ENCODE measurements at regions not wholly inside any gene's neighbourhood (a gene's known extent, or its start where the extent isn't known, plus 50 kb on each side); places are given as distances from the start of the nearest gene placed in this dataset.
"Not testable (repeated sequence)": the region's sequence is repeated elsewhere in the genome, so short reads cannot be mapped to it uniquely, and the experiment has no call there.

DNA sequence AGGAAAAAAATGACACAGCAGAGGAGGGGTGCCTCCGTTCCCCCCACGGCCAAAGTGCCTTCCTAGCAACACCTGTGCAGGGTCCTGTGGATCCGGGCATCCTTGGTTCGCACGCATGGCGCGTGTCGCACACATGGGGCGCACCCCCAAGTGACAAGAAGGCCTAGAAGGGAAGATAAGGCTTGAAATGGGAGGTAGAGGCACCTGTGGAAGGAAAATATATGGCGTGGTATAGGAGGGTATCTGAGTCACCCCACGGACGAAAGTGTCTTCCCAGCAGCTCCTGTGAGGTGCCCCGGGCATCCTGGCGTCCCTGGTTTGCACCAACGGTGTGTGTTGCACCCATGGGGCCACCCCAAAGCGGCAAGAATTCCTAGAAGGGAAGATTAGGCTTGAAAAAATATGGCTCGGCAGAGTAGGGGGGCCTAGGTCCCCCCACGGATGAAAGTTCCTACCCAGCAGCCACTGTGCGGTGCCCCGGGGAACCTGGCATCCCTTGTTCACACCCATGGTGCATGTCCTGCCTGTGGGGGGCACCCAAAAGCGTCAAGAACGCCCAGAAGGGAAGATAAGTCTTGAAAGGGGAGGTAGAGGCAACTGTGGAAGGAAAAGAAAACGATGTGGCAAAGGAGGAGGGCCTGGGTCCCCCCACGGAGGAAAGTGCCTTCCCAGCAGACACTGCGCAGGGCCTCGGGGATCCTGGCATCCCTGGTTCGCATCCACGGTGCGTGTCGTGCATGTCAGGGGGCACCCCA, 280.0 kb downstream of the ALG10 start:
- TF ChIP-seq, protein P1, sequence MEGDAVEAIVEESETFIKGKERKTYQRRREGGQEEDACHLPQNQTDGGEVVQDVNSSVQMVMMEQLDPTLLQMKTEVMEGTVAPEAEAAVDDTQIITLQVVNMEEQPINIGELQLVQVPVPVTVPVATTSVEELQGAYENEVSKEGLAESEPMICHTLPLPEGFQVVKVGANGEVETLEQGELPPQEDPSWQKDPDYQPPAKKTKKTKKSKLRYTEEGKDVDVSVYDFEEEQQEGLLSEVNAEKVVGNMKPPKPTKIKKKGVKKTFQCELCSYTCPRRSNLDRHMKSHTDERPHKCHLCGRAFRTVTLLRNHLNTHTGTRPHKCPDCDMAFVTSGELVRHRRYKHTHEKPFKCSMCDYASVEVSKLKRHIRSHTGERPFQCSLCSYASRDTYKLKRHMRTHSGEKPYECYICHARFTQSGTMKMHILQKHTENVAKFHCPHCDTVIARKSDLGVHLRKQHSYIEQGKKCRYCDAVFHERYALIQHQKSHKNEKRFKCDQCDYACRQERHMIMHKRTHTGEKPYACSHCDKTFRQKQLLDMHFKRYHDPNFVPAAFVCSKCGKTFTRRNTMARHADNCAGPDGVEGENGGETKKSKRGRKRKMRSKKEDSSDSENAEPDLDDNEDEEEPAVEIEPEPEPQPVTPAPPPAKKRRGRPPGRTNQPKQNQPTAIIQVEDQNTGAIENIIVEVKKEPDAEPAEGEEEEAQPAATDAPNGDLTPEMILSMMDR (IDR thresholded peaks at IDR 0.05; ENCODE audit: low read depth, low read length), result no peak

DNA sequence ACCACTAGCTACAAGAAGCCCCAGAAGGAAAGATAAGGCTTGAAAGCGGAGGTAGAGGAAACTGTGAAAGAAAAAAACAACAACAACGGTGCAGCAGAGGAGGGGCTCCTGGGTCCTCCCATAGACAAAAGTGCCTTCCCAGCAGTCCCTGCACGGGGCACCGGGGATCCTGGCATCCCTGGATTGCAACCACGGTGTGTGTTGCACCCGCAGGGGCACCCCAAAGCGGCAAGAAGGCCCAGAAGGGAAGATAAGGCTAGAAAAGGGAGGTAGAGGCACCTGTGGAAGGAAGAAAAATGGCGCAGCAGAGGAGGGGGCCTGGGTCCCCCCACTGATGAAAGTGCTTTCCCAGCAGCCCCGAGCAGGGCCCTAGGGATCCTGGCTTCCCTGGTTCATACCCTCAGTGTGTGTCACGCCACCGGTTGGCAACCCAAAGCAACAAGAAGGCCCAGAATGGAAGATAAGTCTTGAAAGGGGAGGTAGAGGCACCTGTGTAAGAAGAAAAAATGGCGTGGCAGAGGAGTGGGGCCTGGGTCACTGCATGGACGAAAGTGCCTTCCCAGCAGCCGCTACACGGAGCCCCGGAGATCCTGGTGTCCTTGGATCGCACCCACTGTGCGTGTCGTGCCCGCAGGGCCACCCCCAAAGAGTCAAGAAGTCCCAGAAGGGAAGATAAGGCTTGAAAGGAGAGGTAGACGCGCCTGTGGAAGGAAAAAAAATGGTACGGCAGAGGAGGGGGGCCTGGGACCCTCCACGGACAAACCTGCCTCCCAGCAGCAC, 281.0 kb downstream of the ALG10 start:
- H3K4me3 ChIP-seq (ENCODE audit: low read depth, low read length), result no peak overlapping the region
- TF ChIP-seq, protein P1 (IDR thresholded peaks at IDR 0.05; ENCODE audit: low read depth, low read length), result no peak

More for the DNA sequence above, 280.0 kb downstream of the ALG10 start:
- no peak overlapping the region for H3K4me3 ChIP-seq (ENCODE audit: low read depth, low read length)

DNA sequence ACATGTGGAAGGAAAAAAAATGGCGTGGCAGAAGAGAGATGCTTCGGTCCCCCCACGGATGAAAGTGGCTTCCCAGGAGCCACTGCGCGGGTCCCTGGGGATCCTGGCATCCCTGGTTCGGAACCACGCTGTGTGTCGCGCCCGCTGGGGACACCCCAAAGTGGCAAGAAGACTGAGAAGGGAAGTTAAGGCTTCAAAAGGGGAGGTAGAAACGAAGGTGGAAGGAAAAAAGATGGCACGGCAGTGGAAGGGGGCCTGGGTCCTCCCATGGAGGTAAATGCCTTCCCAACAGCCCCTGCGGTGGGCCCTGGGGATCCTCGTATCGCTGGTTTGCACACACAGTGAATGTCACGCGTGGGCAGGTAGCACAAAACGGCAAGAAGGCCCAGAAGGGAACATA, 281.7 kb downstream of the ALG10 start:
- H3K4me3 ChIP-seq (ENCODE audit: low read depth, low read length), result no peak overlapping the region
- TF ChIP-seq, protein P1 (IDR thresholded peaks at IDR 0.05; ENCODE audit: low read depth, low read length), result no peak

DNA sequence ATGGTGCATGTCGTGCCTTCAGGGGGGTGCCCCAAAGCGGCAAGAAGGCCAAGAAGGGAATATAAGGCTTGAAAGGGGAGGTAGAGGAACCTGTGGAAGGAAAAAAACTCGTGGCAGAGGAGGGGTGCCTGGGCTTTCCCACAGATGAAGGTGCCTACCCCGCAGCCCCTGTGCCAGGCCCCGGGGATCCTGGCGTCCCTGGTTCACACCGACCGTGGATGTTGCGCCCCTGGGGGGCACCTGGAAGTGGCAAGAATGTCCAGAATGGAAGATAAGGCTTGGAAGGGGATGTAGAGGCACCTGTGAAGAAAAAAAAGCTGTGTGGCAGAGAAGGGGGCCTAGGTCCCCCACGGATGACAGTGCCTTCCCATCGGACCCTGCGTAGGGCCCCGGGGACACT, 282.2 kb downstream of the ALG10 start:
- H3K4me3 ChIP-seq (ENCODE audit: low read depth, low read length), result no peak overlapping the region
- TF ChIP-seq, protein P1 (IDR thresholded peaks at IDR 0.05; ENCODE audit: low read depth, low read length), result no peak

DNA sequence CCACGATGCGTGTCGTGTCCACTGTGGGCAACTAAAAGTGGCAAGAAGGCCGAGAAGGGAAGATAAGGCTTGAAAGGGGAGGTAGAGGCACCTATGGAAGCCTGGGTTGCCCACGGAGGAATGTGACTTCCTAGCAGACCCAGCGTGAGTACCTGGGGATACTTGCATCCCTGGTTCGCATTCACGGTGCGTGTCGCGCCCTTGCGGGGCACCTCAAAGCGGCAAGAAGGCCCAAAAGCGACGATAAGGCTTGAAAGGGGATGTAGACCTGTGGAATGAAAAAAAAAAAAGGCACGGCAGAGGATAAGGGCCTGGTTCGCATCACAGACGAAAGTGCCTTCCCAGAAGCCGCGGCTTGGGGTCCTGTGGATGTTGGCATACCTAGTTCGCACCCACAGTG, 282.9 kb downstream of the ALG10 start:
- H3K4me3 ChIP-seq (ENCODE audit: low read depth, low read length), result no peak overlapping the region
- TF ChIP-seq, protein P1 (IDR thresholded peaks at IDR 0.05; ENCODE audit: low read depth, low read length), result no peak

DNA sequence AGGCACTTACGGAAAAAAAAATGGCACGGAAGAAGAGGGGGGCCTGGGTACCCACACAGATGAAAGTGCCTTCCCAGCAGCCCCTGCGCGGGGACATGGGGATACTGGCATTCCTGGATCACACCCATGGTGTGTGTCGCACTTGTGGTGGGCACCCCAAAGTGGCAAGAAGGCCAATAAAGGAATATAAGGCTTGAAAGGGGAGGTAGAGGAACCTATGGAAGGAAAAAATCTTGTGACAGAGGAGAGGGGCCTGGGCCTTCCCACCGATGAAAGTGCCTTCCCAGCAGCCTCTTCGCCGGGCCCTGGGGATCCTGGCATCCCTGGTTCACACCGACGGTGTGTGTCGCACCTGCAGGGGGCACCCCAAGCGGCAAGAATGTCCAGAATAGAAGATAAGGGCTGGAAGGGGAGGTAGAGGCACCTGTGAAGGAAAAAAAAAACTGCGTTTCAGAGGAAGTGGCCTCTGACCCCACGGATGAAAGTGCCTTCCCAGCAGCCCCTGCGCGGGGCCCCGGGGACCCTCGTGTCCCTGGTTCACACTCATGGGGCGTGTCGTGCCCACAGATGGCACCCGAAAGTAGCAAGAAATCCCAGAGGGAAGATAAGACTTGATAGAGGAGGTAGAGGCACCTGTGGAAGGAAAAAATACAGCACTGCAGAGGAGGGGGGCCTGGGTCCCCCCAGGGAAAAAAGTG, 284.0 kb downstream of the ALG10 start:
- H3K4me3 ChIP-seq (ENCODE audit: low read depth, low read length), result no peak overlapping the region
- TF ChIP-seq, protein P1 (IDR thresholded peaks at IDR 0.05; ENCODE audit: low read depth, low read length), result no peak

DNA sequence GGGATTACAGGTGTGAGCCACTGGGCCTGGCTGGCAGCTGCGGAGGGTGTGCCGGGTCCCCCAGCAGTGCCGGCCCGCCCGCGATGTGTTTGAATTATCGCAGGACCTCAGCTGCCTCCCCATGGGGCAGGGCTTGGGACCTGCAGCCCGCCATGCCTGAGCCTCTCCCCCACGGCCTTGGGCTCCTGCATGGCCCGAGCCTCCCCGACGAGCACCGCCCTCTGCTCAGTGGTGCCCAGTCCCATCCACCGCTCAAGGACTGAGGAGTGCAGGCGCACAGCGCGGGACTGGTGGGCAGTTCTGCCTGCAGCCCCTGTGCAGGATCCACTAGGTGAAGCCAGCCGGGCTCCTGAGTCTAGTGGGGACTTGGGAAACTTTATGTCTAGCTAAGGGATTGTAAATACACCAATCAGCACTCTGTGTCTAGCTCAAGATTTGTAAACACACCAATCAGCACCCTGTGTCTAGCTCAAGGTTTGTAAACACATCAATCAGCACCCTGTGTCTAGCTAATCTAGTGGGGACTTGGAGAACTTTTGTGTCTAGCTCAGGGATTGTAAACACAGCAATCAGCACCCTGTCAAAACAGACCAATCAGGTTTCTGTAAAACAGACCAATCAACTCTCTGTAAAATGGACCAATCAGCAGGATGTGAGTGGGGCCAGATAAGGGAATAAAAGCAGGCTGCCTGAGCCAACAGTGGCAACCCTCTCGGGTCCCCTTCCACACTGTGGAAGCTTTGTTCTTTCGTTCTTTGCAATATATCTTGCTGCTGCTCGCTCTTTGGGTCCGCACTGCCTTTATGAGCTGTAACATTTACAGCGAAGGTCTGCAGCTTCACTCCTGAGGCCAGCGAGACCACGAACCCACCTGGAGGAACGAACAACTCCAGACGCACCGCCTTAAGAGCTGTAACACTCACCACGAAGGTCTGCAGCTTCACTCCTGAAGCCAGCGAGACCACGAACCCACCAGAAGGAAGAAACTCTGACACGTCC, 287.8 kb downstream of the ALG10 start:
- not testable (repeated sequence) for H3K4me3 ChIP-seq (ENCODE audit: low read depth, low read length)
